Heart right ventricle (tissue), 16 donors: ENCODE measurements at regions not wholly inside any gene's neighbourhood (a gene's known extent, or its start where the extent isn't known, plus 50 kb on each side); places are given as distances from the start of the nearest gene placed in this dataset.
"Not testable (repeated sequence)": the region's sequence is repeated elsewhere in the genome, so short reads cannot be mapped to it uniquely, and the experiment has no call there.

Source experiments
- ATAC-seq, 8 donors: fragments of 200-7000 bp; cut with Tn5 transposase; one replicate each; pipeline ENCODE4 v1.9.1; 2020; ENCODE audit warnings: mild to moderate bottlenecking in 8 of 8, moderate library complexity in 8 of 8, moderate number of reproducible peaks in 1 of 8
- DNase-seq, 2 donors: peaks; one replicate each; pipeline ENCODE4 v3.0.0-alpha.2; 2020
- H3K27ac ChIP-seq, 10 donors: fragments of 200-600 bp; sonication (generic) in 2 of 10; one replicate each; pipeline versions ENCODE4 v1.5.0 to v1.8.0; 2020 to 2022; ENCODE audit warnings: mild to moderate bottlenecking in 3 of 10
- H3K27me3 ChIP-seq, 7 donors: fragments of 200-600 bp; one replicate each; pipeline ENCODE4 v1.8.0; 2021 to 2022; ENCODE audit warnings: mild to moderate bottlenecking in 2 of 7
- H3K36me3 ChIP-seq, 9 donors: fragments of 200-600 bp; sonication (generic) in 1 of 9; one replicate each; pipeline versions ENCODE4 v1.5.0 to v1.8.0; 2020 to 2022; ENCODE audit warnings: mild to moderate bottlenecking in 2 of 9
- H3K4me1 ChIP-seq, 9 donors: fragments of 200-600 bp; sonication (generic) in 1 of 9; one replicate each; pipeline versions ENCODE4 v1.5.0 to v1.8.0; 2020 to 2022; ENCODE audit warnings: mild to moderate bottlenecking in 4 of 9
- H3K4me3 ChIP-seq, 10 donors: fragments of 200-600 bp; sonication (generic) in 2 of 10; one replicate each; pipeline versions ENCODE4 v1.5.0 to v1.8.0; 2020 to 2022; ENCODE audit warnings: mild to moderate bottlenecking in 7 of 10, moderate library complexity in 2 of 10
- H3K9me3 ChIP-seq, 11 donors: fragments of 200-600 bp in 10 of 11; sonication (generic) in 2 of 11; one replicate each; pipeline versions ENCODE4 v1.5.0 to v1.8.0; 2013 to 2022; ENCODE audit warnings: mild to moderate bottlenecking in 2 of 11, control low read depth in 1 of 11, moderate library complexity in 1 of 11
- CTCF ChIP-seq, 9 donors: fragments of 200-600 bp; sonication (generic) in 2 of 9; IDR thresholded peaks; one replicate each; pipeline versions ENCODE4 v1.5.0 to v1.8.0; 2021 to 2022; ENCODE audit warnings: antibody characterized with exemption in 9 of 9, mild to moderate bottlenecking in 5 of 9, moderate library complexity in 1 of 9
- WGBS, 2 donors: extraction: QIAGEN DNeasy Blood & Tissue Kit; methylation state at CpG; one replicate each; pipeline ENCODE4 v1.1.7; 2013; ENCODE audit warnings: inconsistent platforms in 1 of 2; 5-methylcytosine and 5-hydroxymethylcytosine counted together
- intact Hi-C, 10 donors: fragments of 100-400 bp; cut with DNase I; formaldehyde crosslinking; loops; one replicate each; pipeline versions ENCODE4 v1.11.1 to v1.14.2; 2022
- donor health status: Arrhythmogenic right ventricular cardiomyopathy.
- donor health status: ischemic (EF 13 %, LVEDD 7.1; RV severe dilation, severe dysfunction).
- donor health status: healthy with polysubstance abuse.
- donor health status: DM: no; HTN: yes; CAD: no.
- donor health status: DM: no; HTN: no; CAD: no.
- donor health status: ischemic (EF 25% LVEDD 6.9; RV normal size, moderate dysfunction).
- donor health status: ischemic (EF 25% LVEDD 5.7; RV mildly dilated, moderate dysfunction).
- donor health status: healthy.
- donor health status: DM: yes; HTN: yes; CAD: no.
- donor health status: Ischemic cardiomyopathy.
- donor health status: ischemic (EF 35%, LVEDD 5.7; RV mildly dilated, moderate dysfunction).
- donor health status: nonischemic (EF 11% LVEDD 7.7; RV severe dilation, severe dysfunction).
- donor health status: DM: yes; HTN: yes; CAD: no.
- donor health status: PGD.
- donor health status: ischemic (EF 29% LVEDD 5.4; RV normal size, mild dysfunction).
- donor health status: nonischemic (EF 23%, LVEDD 6.1; RV moderate dilation, normal function).

DNA sequence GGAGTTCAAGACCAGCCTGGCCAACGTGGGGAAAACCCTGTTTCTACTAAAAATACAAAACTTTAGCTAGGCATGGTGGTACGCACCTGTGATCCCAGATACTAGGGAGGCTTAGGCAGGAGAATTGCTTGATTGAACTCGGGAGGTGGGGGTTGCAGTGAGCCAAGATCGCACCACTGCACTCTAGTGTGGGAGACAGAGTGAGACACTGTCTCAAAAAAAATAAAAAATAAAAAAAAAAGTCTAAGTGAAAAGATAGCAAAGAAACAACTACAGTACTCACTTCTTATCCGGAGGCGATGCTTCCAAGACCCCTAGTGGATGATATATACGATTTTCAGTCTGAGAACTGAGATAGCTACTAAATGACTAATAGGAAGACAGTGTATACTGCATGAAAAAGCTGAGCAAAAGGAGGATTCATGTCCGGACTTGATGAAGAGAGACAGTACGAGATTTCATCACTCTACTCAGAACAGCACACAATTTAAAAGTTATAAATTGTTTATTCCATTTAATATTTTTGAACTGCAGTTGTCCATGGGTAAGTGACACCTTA is 138.7 kb upstream of the GOLGA6L6 start:
- DNase-seq, H3K9me3 ChIP-seq, H3K36me3 ChIP-seq, H3K4me1 ChIP-seq, H3K4me3 ChIP-seq, H3K27ac ChIP-seq, H3K27me3 ChIP-seq, ATAC-seq, intact Hi-C loops: not testable (repeated sequence)
- WGBS, 2 donors, result 67 to 73% methylated on average over 3 of the region's 9 CpGs

DNA sequence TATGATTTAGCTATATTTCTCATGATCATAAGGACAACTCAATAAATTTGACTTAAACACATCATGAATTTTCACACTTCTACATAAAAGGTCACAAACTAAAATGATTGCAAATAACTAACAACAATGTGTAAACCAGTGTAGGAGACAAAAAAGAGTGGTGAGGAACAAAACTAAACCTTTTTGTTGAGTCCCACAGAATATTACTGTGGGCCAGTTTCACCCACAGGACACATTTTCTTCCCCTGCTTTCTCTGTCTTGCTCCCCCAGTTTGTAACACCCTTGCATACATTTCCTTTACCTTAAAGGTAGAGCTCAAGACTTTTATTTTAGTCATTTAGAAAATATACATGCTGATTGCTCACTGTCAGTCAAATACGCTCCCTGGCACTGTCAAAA is 130.9 kb upstream of the GOLGA6L6 start:
- H3K27me3 ChIP-seq, result peaks cover 0 to 4% (median 0%) of the 10 kb centered on the region in 7 donors
- intact Hi-C loops, result no loop called here
- ATAC-seq (peak in 1 of 8 donors; percentile 13), DNase-seq (no peak)
- H3K27ac ChIP-seq, result no peak overlapping the region
- H3K4me3 ChIP-seq, result no peak overlapping the region
- H3K4me1 ChIP-seq, result no peaks in the 10 kb centered on the region
- WGBS, 2 donors, result 37 to 54% methylated on average over 1 of the region's 1 CpG
- TF ChIP-seq CTCF (IDR thresholded peaks at IDR 0.05), result no peak
- H3K36me3 ChIP-seq, result no peaks in the 10 kb centered on the region
- H3K9me3 ChIP-seq, result peaks cover 0 to 3% (median 0%) of the 10 kb centered on the region in 11 donors

DNA sequence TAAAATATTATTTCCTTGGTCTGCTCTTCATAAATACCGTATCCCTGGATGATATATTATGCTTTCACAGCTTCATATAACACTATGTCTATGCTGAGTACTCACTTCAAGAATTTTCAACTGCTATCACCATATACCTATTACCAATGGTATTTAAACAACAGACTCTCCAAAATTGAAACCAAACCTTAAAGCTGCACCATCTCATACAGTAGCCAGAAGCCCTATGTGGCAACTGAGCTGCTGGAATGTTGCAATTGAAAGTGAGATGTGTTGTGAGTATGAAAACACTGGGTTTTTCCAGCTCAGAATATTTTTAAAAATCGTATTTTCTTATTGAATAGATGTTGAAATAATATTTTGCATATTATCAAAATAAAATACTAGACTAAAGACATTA is 130.1 kb upstream of the GOLGA6L6 start:
- intact Hi-C loops, result no loop called here
- Histone ChIP-seq H3K27me3 (peaks cover 0 to 4% (median 0%) of the 10 kb centered on the region in 7 donors), H3K36me3 (no peaks in the 10 kb centered on the region), H3K4me3 (no peak overlapping the region), H3K27ac (no peak overlapping the region), H3K4me1 (no peaks in the 10 kb centered on the region), H3K9me3 (peaks cover 0 to 3% (median 0%) of the 10 kb centered on the region in 11 donors)
- WGBS, 2 donors, result 15 to 25% methylated on average over 2 of the region's 2 CpGs
- TF ChIP-seq CTCF (IDR thresholded peaks at IDR 0.05), result no peak
- no peak for ATAC-seq
- no peak for DNase-seq

DNA sequence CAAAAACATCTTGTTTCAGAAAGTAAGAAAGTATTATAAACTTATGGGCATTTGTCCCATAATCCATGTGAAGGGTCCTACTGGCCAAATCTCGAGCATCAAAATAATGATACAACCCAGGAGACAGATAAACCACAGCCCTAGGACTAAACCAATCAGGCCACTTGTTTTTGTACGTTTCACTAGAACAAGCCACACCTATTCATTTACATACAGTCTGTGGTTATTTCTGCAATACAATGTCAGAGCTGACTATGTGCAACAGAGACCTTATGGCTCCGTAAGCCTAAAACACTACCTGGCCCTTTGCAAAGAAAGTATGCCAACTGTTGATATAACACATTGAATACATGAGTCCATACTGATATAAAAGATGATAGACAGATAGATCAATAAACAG is 124.8 kb upstream of the GOLGA6L6 start:
- ATAC-seq, result peak in 1 of 8 donors; percentile 14

GRCh38 chr15:20665653-20666052 is 124.1 kb upstream of the GOLGA6L6 start:
- Histone ChIP-seq H3K4me1 (no peaks in the 10 kb centered on the region), H3K4me3 (no peak overlapping the region), H3K9me3 (peaks cover 0 to 2% (median 0%) of the 10 kb centered on the region in 11 donors), H3K36me3 (no peaks in the 10 kb centered on the region), H3K27ac (no peak overlapping the region), H3K27me3 (peaks cover 0 to 20% (median 4%) of the 10 kb centered on the region in 7 donors)
- DNase-seq (no peak), ATAC-seq (peak in 1 of 8 donors; percentile 46)
- intact Hi-C loops, result no loop called here
- no peak for TF ChIP-seq CTCF (IDR thresholded peaks at IDR 0.05)
- WGBS, 2 donors, result 32 to 33% methylated on average over 1 of the region's 1 CpG

More for the DNA sequence above, 124.8 kb upstream of the GOLGA6L6 start:
- H3K27ac ChIP-seq, intact Hi-C loops, H3K36me3 ChIP-seq, H3K4me3 ChIP-seq, DNase-seq, H3K9me3 ChIP-seq, H3K4me1 ChIP-seq: not testable (repeated sequence)
- peaks cover 0 to 20% (median 4%) of the 10 kb centered on the region in 7 donors for H3K27me3 ChIP-seq
- WGBS, 2 donors, result 45 to 50% methylated on average over 3 of the region's 3 CpGs
